GM21367 (cell line): ENCODE measurements at regions not wholly inside any gene's neighbourhood (a gene's known extent, or its start where the extent isn't known, plus 50 kb on each side); places are given as distances from the start of the nearest gene placed in this dataset.
"Not testable (repeated sequence)": the region's sequence is repeated elsewhere in the genome, so short reads cannot be mapped to it uniquely, and the experiment has no call there.

Experiments
- ATAC-seq: cut with Tn5 transposase; IDR thresholded peaks from one replicate; pipeline ENCODE4 v1.9.1; 2021; ENCODE audit not compliant: unreplicated experiment

GRCh38 chr14:83828406-83828805 lies 1701.5 kb upstream of the FLRT2 start:
- ATAC-seq: no peak

DNA sequence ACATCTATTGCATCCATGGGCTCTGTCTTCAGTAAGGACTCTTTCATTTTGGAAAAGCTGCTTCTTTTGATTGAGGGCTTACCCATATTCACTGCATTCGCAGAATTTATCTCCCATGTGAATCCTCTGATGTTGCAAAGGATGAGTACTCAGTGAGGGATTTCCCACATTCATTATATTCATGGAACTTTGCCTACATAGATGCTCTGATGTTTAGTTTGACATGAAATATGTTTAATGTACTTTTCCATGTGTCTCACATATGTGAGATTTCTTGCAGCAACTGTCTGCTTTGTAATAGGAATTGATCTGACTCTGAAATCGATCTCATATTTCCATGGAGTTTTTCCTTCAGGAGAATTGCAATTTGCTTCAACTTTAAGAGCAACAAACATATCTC lies 1699.6 kb upstream of the FLRT2 start:
- ATAC-seq: no peak

- ATAC-seq: no peak
Observed at GRCh38 chr14:83838226-83838625, 1691.7 kb upstream of the FLRT2 start.

- ATAC-seq: no peak
Observed at GRCh38 chr14:83842547-83842946, 1687.4 kb upstream of the FLRT2 start.

GRCh38 chr14:83847102-83847501 lies 1682.8 kb upstream of the FLRT2 start:
- no peak for ATAC-seq

- no peak for ATAC-seq
Observed at GRCh38 chr14:83850092-83850491, 1679.9 kb upstream of the FLRT2 start.

- ATAC-seq: no peak
Observed at GRCh38 chr14:83856334-83856733, 1673.6 kb upstream of the FLRT2 start.

DNA sequence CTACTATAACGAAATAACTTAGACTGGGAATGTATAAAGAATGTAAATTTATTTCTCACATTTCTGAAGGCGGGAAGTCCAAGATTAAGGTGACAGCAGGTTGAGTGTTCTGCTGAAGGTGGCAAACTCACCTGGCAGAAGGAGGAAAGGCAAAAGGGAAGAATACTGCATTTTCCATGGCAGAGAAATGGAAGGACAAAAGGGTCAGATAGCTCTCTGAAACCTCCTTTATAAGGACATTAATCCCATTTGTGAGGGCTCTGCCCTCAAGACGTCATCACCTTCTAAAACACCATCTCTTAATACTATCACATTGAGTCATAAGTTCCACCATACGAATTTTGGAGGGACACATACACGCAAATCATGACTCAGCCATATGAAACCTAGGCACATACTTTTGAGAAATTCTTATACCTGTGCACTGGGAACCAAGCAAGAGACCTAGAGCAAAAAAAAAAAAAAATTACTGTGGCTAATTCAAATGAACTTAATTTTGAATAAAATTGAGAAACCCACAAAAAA lies 1669.3 kb upstream of the FLRT2 start:
- ATAC-seq: no peak

GRCh38 chr14:83863042-83863774 lies 1666.7 kb upstream of the FLRT2 start:
- ATAC-seq: no peak

- no peak for ATAC-seq
Observed at GRCh38 chr14:83864106-83864505, 1665.8 kb upstream of the FLRT2 start.

- ATAC-seq: no peak
Observed at GRCh38 chr14:83867566-83868225, 1662.2 kb upstream of the FLRT2 start.

DNA sequence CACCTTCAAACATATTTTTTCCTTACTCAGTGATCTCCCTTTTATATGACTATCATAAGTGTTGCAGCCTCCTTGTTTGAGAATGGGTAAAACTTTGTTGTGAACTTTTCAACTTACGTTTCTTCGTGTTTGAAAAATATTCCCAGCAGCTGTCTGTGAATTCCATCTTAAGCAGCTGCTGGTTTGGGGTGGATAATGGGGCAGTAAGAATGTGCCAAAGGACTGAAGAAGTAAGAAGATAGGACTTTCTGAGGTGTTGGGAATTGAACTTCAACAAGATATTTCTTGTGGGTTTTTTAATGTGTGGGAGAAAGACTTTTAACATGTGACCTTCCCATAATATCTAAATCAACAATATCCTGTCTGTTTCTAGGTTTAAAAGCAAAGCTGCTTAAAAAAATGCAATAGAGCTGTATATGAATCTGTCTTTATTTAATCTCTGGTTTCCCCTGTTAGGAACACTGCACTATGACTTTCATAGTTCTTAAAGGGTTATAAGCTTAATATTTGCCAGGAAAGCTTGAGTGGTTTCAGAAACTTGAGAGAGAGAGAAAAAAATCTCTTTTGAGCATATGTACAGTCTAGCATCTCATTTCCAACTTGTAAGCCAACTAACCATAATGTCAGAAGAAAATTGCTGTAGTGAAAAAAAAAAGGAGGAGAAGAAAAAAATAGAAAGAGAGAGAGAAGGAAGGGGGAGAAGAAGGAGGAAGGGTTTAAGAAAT lies 1659.2 kb upstream of the FLRT2 start:
- no peak for ATAC-seq

- ATAC-seq: no peak
Observed at GRCh38 chr14:83873669-83874068, 1656.3 kb upstream of the FLRT2 start.

GRCh38 chr14:83874662-83875061 lies 1655.3 kb upstream of the FLRT2 start:
- no peak for ATAC-seq

DNA sequence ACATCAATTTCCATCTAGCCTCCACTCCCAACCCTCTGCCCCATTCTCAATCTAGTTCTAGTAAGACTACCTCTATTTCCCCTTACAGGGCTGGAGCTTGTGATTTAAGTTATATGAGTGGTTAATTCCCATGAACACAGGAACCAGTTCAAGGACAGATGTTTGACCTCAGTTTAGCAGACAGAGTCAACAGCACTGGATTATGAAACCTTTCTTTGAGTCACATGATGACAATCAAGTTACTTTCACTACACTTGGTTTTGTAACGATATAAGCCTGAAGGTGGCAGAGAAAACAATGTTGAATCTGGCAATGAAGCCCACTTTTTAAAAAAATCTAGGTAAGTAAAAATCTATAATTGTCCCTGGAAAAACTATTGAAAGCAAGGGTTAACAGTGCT lies 1646.2 kb upstream of the FLRT2 start:
- ATAC-seq: no peak

DNA sequence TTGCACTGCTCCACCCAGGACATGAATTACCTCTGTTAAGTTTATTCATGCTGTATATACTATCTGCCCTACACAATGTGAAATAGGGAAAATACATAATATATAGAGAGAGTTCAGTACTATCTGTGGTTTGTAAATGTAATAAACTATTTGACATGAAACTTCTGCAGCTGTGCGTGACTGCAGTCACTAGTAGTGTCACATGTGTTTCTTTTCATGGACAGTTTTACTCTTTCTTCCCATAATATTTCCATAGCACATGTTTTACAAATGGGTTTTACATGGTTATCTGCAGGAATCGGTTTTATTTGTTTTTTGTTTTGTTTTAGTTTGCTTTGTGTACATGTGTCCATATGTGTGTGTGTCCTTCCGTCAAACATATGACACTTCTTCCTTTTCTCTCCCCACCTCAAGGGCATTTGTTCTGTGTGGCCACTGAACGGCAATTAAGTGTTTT lies 1644.1 kb upstream of the FLRT2 start:
- no peak for ATAC-seq

- ATAC-seq: no peak
Observed at GRCh38 chr14:83887866-83888265, 1642.1 kb upstream of the FLRT2 start.

GRCh38 chr14:83893447-83893846 lies 1636.5 kb upstream of the FLRT2 start:
- no peak for ATAC-seq

DNA sequence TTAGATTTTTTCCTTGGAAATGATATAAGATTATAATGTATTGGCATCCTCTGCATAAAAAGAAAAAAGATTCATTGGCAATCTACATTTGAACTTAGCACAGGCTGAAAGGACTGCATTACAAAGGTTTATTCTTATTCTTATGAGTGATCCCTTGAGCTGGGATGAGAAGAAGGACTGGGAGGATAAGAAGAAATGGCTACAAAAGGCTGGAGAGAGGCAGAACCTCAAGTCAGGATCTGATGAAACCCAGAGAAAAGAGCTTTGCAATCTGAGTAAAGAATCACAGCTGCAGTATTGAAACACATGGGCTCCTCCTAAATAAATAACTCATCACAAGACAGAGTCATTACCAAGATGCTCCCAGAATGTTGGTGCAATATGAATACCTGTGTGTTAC lies 1635.4 kb upstream of the FLRT2 start:
- ATAC-seq: no peak

- not testable (repeated sequence) for ATAC-seq
Observed at GRCh38 chr14:83898558-83898957, 1631.4 kb upstream of the FLRT2 start.

- no peak for ATAC-seq
Observed at GRCh38 chr14:83899706-83900105, 1630.2 kb upstream of the FLRT2 start.

DNA sequence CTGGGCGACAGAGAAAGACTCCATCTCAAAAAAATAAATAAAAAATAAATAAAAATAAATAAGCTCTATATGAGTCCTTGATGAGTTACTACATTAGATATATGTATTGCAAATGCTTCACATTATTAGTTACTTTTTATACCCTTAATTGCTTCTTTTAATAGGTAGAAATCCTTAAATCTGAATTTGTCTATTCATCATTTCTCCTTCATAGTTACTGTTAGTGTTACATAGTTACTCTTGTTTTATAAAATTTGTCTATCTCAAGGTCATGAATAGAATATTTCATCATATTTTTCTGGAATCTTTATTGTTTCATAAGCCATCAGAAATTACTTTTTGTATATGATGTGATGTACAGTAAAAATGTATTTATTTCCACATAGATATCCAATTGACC lies 1624.8 kb upstream of the FLRT2 start:
- ATAC-seq: no peak
